GM18868 (cell line): ENCODE measurements at regions not wholly inside any gene's neighbourhood (a gene's known extent, or its start where the extent isn't known, plus 50 kb on each side); places are given as distances from the start of the nearest gene placed in this dataset.
"Not testable (repeated sequence)": the region's sequence is repeated elsewhere in the genome, so short reads cannot be mapped to it uniquely, and the experiment has no call there.

ENCODE experiments used
- ATAC-seq: cut with Tn5 transposase; IDR thresholded peaks from one replicate; pipeline ENCODE4 v1.9.1; 2021; ENCODE audit warnings: mild to moderate bottlenecking, moderate library complexity; ENCODE audit not compliant: unreplicated experiment

GRCh38 chr3:164303894-164304293 lies 774.4 kb downstream of the SI start:
- no peak for ATAC-seq

GRCh38 chr3:164302622-164303021 lies 775.7 kb downstream of the SI start:
- no peak for ATAC-seq

GRCh38 chr3:164291486-164291885 lies 786.8 kb downstream of the SI start:
- not testable (repeated sequence) for ATAC-seq

GRCh38 chr3:164278550-164278949 lies 799.7 kb downstream of the SI start:
- ATAC-seq: no peak

GRCh38 chr3:164267053-164267452 lies 811.2 kb downstream of the SI start:
- no peak for ATAC-seq

GRCh38 chr3:164250923-164251322 lies 827.4 kb downstream of the SI start:
- no peak for ATAC-seq

GRCh38 chr3:164236851-164237250 lies 841.4 kb downstream of the SI start:
- no peak for ATAC-seq

- ATAC-seq: no peak
Observed at GRCh38 chr3:164235289-164236028, 842.8 kb downstream of the SI start.

- no peak for ATAC-seq
Observed at GRCh38 chr3:164233951-164234350, 844.3 kb downstream of the SI start.

GRCh38 chr3:164231718-164232117 lies 846.6 kb downstream of the SI start:
- ATAC-seq: no peak

GRCh38 chr3:164230385-164231094 lies 847.8 kb downstream of the SI start:
- ATAC-seq: no peak

GRCh38 chr3:164224126-164224525 lies 854.2 kb downstream of the SI start:
- no peak for ATAC-seq

- no peak for ATAC-seq
Observed at GRCh38 chr3:164222197-164222596, 856.1 kb downstream of the SI start.

- ATAC-seq: no peak
Observed at GRCh38 chr3:164221297-164221696, 857.0 kb downstream of the SI start.

GRCh38 chr3:164209363-164209762 lies 868.9 kb downstream of the SI start:
- no peak for ATAC-seq

- ATAC-seq: no peak
Observed at GRCh38 chr3:164208821-164209220, 869.5 kb downstream of the SI start.

- no peak for ATAC-seq
Observed at GRCh38 chr3:164208048-164208447, 870.2 kb downstream of the SI start.

GRCh38 chr3:164200053-164200823 lies 878.1 kb downstream of the SI start:
- no peak for ATAC-seq

GRCh38 chr3:164196477-164196876 lies 881.8 kb downstream of the SI start:
- no peak for ATAC-seq

- ATAC-seq: no peak
Observed at GRCh38 chr3:164194842-164195241, 883.5 kb downstream of the SI start.

GRCh38 chr3:164192974-164193373 lies 885.3 kb downstream of the SI start:
- no peak for ATAC-seq

- ATAC-seq: no peak
Observed at GRCh38 chr3:164190566-164190965, 887.7 kb downstream of the SI start.
